Right renal cortex interstitium (tissue), 3 donors: ENCODE measurements at regions not wholly inside any gene's neighbourhood (a gene's known extent, or its start where the extent isn't known, plus 50 kb on each side); places are given as distances from the start of the nearest gene placed in this dataset.

ENCODE experiments used
- DNase-seq, 3 donors: peaks; one replicate each; pipeline ENCODE4 v3.0.0-alpha.2; 2013; ENCODE audit warnings: low read depth in 3 of 3, low spot score in 2 of 3

- DNase-seq, result no peak
Measured at GRCh38 chr6:169341065-169341464, 87.4 kb upstream of the THBS2 start.

- no peak for DNase-seq
Measured at GRCh38 chr6:169340395-169340794, 86.7 kb upstream of the THBS2 start.

- DNase-seq, result no peak
Measured at GRCh38 chr6:169339731-169340309, 86.2 kb upstream of the THBS2 start.

GRCh38 chr6:169339025-169339424 is 85.4 kb upstream of the THBS2 start:
- DNase-seq, result no peak

GRCh38 chr6:169337886-169338445 is 84.3 kb upstream of the THBS2 start:
- DNase-seq, result no peak

GRCh38 chr6:169335301-169335700 is 81.7 kb upstream of the THBS2 start:
- DNase-seq, result no peak

- no peak for DNase-seq
Measured at GRCh38 chr6:169332250-169332649, 78.6 kb upstream of the THBS2 start.

GRCh38 chr6:169328112-169328801 is 74.6 kb upstream of the THBS2 start:
- DNase-seq, result no peak

GRCh38 chr6:169326067-169326799 is 72.6 kb upstream of the THBS2 start:
- no peak for DNase-seq

- no peak for DNase-seq
Measured at GRCh38 chr6:169324656-169325459, 71.2 kb upstream of the THBS2 start.

GRCh38 chr6:169324086-169324485 is 70.4 kb upstream of the THBS2 start:
- DNase-seq, result no peak

- no peak for DNase-seq
Measured at GRCh38 chr6:169323221-169323620, 69.6 kb upstream of the THBS2 start.

- DNase-seq, result no peak
Measured at GRCh38 chr6:169321546-169321945, 67.9 kb upstream of the THBS2 start.

GRCh38 chr6:169320013-169320412 is 66.4 kb upstream of the THBS2 start:
- DNase-seq, result no peak

GRCh38 chr6:169317441-169318202 is 64.0 kb upstream of the THBS2 start:
- no peak for DNase-seq

- no peak for DNase-seq
Measured at GRCh38 chr6:169316651-169317050, 63.0 kb upstream of the THBS2 start.

- no peak for DNase-seq
Measured at GRCh38 chr6:169315830-169316614, 62.4 kb upstream of the THBS2 start.

- DNase-seq, result no peak
Measured at GRCh38 chr6:169313347-169314010, 59.8 kb upstream of the THBS2 start.
